GM12878 (cell line): ENCODE measurements at regions not wholly inside any gene's neighbourhood (a gene's known extent, or its start where the extent isn't known, plus 50 kb on each side); places are given as distances from the start of the nearest gene placed in this dataset.

Experiments used
- CTCF ChIP-seq, 3 experiments: IDR thresholded peaks in 2 of 3; conservative IDR thresholded peaks in 1 of 3; 2 replicates each; pipeline ENCODE4 v1.5.1; 2011; ENCODE audit warnings: low read depth in 3 of 3, low read length in 3 of 3, mild to moderate bottlenecking in 3 of 3, control low read depth in 2 of 3, moderate library complexity in 2 of 3, inconsistent platforms in 1 of 3, mixed read lengths in 1 of 3; ENCODE audit not compliant: control insufficient read depth in 2 of 3, insufficient read depth in 1 of 3; ENCODE audit errors: extremely low read depth in 1 of 3
- FOXM1 ChIP-seq: IDR thresholded peaks from 2 replicates; pipeline ENCODE4 v1.6.1; 2012; ENCODE audit warnings: low read depth, mild to moderate bottlenecking, inconsistent platforms, low read length, moderate library complexity
- SIN3A ChIP-seq: IDR thresholded peaks from 2 replicates; pipeline ENCODE4 v1.6.1; 2012; ENCODE audit warnings: low read depth, low read length, improper control_type of control experiment
- SREBF1 ChIP-seq: IDR thresholded peaks from 2 replicates; pipeline ENCODE4 v1.6.1; 2012; ENCODE audit warnings: mild to moderate bottlenecking, low read length
- TF ChIP-seq, protein P1 (sequence below): IDR thresholded peaks from 2 replicates; pipeline ENCODE4 v1.6.1; 2011; ENCODE audit warnings: low read depth, low read length, improper control_type of control experiment, borderline replicate concordance

GRCh38 chrX:81615979-81616378, 414.1 kb downstream of the SH3BGRL start:
- TF ChIP-seq SREBF1 = no peak
- no peak for TF ChIP-seq SIN3A
- TF ChIP-seq CTCF (IDR thresholded peaks at IDR 0.05 in 2 of 3, conservative IDR thresholded peaks at IDR 0.05 in 1 of 3; ENCODE audit: control insufficient read depth in 2 of 3, extremely low read depth in 1 of 3, insufficient read depth in 1 of 3, low read depth in 3 of 3, low read length in 3 of 3) = no peak
- no peak for TF ChIP-seq FOXM1
- TF ChIP-seq, protein P1, sequence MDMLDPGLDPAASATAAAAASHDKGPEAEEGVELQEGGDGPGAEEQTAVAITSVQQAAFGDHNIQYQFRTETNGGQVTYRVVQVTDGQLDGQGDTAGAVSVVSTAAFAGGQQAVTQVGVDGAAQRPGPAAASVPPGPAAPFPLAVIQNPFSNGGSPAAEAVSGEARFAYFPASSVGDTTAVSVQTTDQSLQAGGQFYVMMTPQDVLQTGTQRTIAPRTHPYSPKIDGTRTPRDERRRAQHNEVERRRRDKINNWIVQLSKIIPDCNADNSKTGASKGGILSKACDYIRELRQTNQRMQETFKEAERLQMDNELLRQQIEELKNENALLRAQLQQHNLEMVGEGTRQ = no peak
